ENCODE measurements at regions not wholly inside any gene's neighbourhood (a gene's known extent, or its start where the extent isn't known, plus 50 kb on each side); places are given as distances from the start of the nearest gene placed in this dataset.

- TF ChIP-seq EZH2 (IDR thresholded peaks at IDR 0.05; ENCODE audit: low read length) (no peak), CTCF (optimal IDR thresholded peaks at IDR 0.05 in 1 of 3, IDR thresholded peaks at IDR 0.05 in 1 of 3, conservative IDR thresholded peaks at IDR 0.05 in 1 of 3; ENCODE audit: extremely low read depth in 1 of 3, insufficient read depth in 2 of 3, low read length in 3 of 3) (no peak)
Measured at GRCh38 chr21:28459193-28459592, 533.5 kb downstream of the LTN1 start.
